Muscle of arm (tissue), 1 donor: ENCODE measurements at regions not wholly inside any gene's neighbourhood (a gene's known extent, or its start where the extent isn't known, plus 50 kb on each side); places are given as distances from the start of the nearest gene placed in this dataset.
"Not testable (repeated sequence)": the region's sequence is repeated elsewhere in the genome, so short reads cannot be mapped to it uniquely, and the experiment has no call there.

Source experiments
- DNase-seq: peaks from one replicate; pipeline ENCODE4 v3.0.0-alpha.2; 2013

GRCh38 chr4:84224522-84224921 is 274.6 kb downstream of the NKX6-1 start:
- no peak for DNase-seq

GRCh38 chr4:84221704-84222103 is 277.4 kb downstream of the NKX6-1 start:
- no peak for DNase-seq

GRCh38 chr4:84220990-84221389 is 278.1 kb downstream of the NKX6-1 start:
- no peak for DNase-seq

- DNase-seq, result no peak
These were observed 279.4 kb downstream of the NKX6-1 start for GRCh38 chr4:84219656-84220055.

- DNase-seq, result no peak
These were observed 281.1 kb downstream of the NKX6-1 start for GRCh38 chr4:84218031-84218430.

- DNase-seq, result no peak
These were observed 283.9 kb downstream of the NKX6-1 start for GRCh38 chr4:84215217-84215616.

- DNase-seq, result not testable (repeated sequence)
These were observed 292.9 kb downstream of the NKX6-1 start for GRCh38 chr4:84206226-84206625.

- no peak for DNase-seq
These were observed 309.9 kb downstream of the NKX6-1 start for GRCh38 chr4:84189144-84189543.

GRCh38 chr4:84179409-84179808 is 319.7 kb downstream of the NKX6-1 start:
- no peak for DNase-seq

- peak; percentile 31 for DNase-seq
These were observed 321.1 kb downstream of the NKX6-1 start for GRCh38 chr4:84177831-84178542.

GRCh38 chr4:84176016-84176415 is 323.1 kb downstream of the NKX6-1 start:
- DNase-seq, result no peak

GRCh38 chr4:84171871-84172270 is 327.2 kb downstream of the NKX6-1 start:
- no peak for DNase-seq

GRCh38 chr4:84167564-84167963 is 331.5 kb downstream of the NKX6-1 start:
- DNase-seq, result no peak

- DNase-seq, result no peak
These were observed 332.0 kb downstream of the NKX6-1 start for GRCh38 chr4:84167093-84167492.

GRCh38 chr4:84166486-84166885 is 332.6 kb downstream of the NKX6-1 start:
- DNase-seq, result no peak

GRCh38 chr4:84164201-84164600 is 334.9 kb downstream of the NKX6-1 start:
- DNase-seq, result no peak

- DNase-seq, result no peak
These were observed 339.3 kb downstream of the NKX6-1 start for GRCh38 chr4:84159762-84160161.

- no peak for DNase-seq
These were observed 340.4 kb downstream of the NKX6-1 start for GRCh38 chr4:84158670-84159069.

GRCh38 chr4:84151574-84151973 is 347.5 kb downstream of the NKX6-1 start:
- no peak for DNase-seq

GRCh38 chr4:84150177-84150576 is 348.9 kb downstream of the NKX6-1 start:
- no peak for DNase-seq

- DNase-seq, result no peak
These were observed 351.3 kb downstream of the NKX6-1 start for GRCh38 chr4:84147831-84148230.

GRCh38 chr4:84146300-84146959 is 352.7 kb downstream of the NKX6-1 start:
- no peak for DNase-seq

GRCh38 chr4:84145176-84145575 is 353.9 kb downstream of the NKX6-1 start:
- no peak for DNase-seq

GRCh38 chr4:84126911-84127310 is 372.2 kb downstream of the NKX6-1 start:
- not testable (repeated sequence) for DNase-seq
